Panc1 (cell line): ENCODE measurements at regions not wholly inside any gene's neighbourhood (a gene's known extent, or its start where the extent isn't known, plus 50 kb on each side); places are given as distances from the start of the nearest gene placed in this dataset.
"Not testable (repeated sequence)": the region's sequence is repeated elsewhere in the genome, so short reads cannot be mapped to it uniquely, and the experiment has no call there.

Experiments used
- ATAC-seq: fragments of 200-7000 bp; cut with Tn5 transposase; 2 replicates; pipeline ENCODE4 v1.9.1; 2020; ENCODE audit warnings: mild to moderate bottlenecking, moderate library complexity
- BruUV-seq: library from RNA; stranded (reverse); fragments of 400-500 nt; replicated peaks from 2 replicates; lab custom pipeline; 2021; lab: Mats Ljungman, UMichigan
- CTCF ChIA-PET: fragments of 300-600 bp; sonication (Branson Sonifier 250); formaldehyde crosslinking; loops from one replicate; lab custom pipeline; 2022; ENCODE audit warnings: antibody characterized with exemption; lab: Charles Lee
- POLR2A ChIA-PET: fragments of 300-600 bp; sonication (Branson Sonifier 250); formaldehyde crosslinking; loops from one replicate; lab custom pipeline; 2022; ENCODE audit warnings: antibody characterized with exemption; lab: Charles Lee
- DNase-seq: peaks from one replicate; pipeline ENCODE4 v3.0.0-alpha.2; 2010; ENCODE audit warnings: low read depth, low spot score
- H3K27ac ChIP-seq: 2 replicates; pipeline ENCODE4 v1.5.1; 2011; ENCODE audit warnings: mild to moderate bottlenecking, low read length, inconsistent platforms
- H3K27me3 ChIP-seq: fragments of 200-500 bp; sonication (Bioruptor generic); 2 replicates; pipeline ENCODE4 v1.6.0; 2014; ENCODE audit warnings: low read length, inconsistent platforms; ENCODE audit not compliant: control insufficient read depth, insufficient read depth
- H3K36me3 ChIP-seq: fragments of 200-500 bp; sonication (Bioruptor generic); 2 replicates; pipeline ENCODE4 v1.5.1; 2014; ENCODE audit warnings: inconsistent platforms, mild to moderate bottlenecking, low read length, moderate library complexity; ENCODE audit not compliant: control insufficient read depth, insufficient read depth
- H3K4me1 ChIP-seq: 2 replicates; pipeline ENCODE4 v1.5.1; 2011; ENCODE audit warnings: inconsistent platforms, mild to moderate bottlenecking, low read length, moderate library complexity; ENCODE audit not compliant: control insufficient read depth, insufficient read depth
- H3K4me3 ChIP-seq, 2 experiments: 2 replicates each; pipeline ENCODE4 v1.5.1; 2011 to 2012; ENCODE audit warnings: low read depth in 2 of 2, low read length in 2 of 2, mild to moderate bottlenecking in 2 of 2, inconsistent platforms in 1 of 2, moderate library complexity in 1 of 2
- H3K9me3 ChIP-seq: fragments of 200-500 bp; sonication (Bioruptor generic); 2 replicates; pipeline ENCODE4 v1.5.1; 2014; ENCODE audit warnings: low read depth, mild to moderate bottlenecking, inconsistent platforms, low read length, moderate library complexity; ENCODE audit not compliant: control insufficient read depth, insufficient read depth
- CTCF ChIP-seq: fragments of 450-650 bp; IDR thresholded peaks from 2 replicates; pipeline ENCODE4 v1.5.1; 2017; ENCODE audit warnings: mild to moderate bottlenecking
- POLR2AphosphoS5 ChIP-seq: IDR thresholded peaks from 2 replicates; pipeline ENCODE4 v1.6.1; 2012; ENCODE audit warnings: mild to moderate bottlenecking, low read depth, low read length, moderate library complexity
- REST ChIP-seq, 2 experiments: IDR thresholded peaks; 2 replicates each; pipeline ENCODE4 v1.6.1; 2011 to 2012; ENCODE audit warnings: low read depth in 2 of 2, control low read depth in 1 of 2, low read length in 1 of 2, mild to moderate bottlenecking in 1 of 2, moderate library complexity in 1 of 2; ENCODE audit not compliant: insufficient read depth in 1 of 2
- SIN3A ChIP-seq: IDR thresholded peaks from 2 replicates; pipeline ENCODE4 v1.6.1; 2012; ENCODE audit warnings: low read depth, mild to moderate bottlenecking, low read length, moderate library complexity, borderline replicate concordance; ENCODE audit not compliant: insufficient read depth
- TCF7L2 ChIP-seq: IDR thresholded peaks from 2 replicates; pipeline ENCODE4 v1.6.1; 2011; ENCODE audit warnings: mild to moderate bottlenecking, low read depth, low read length, inconsistent platforms
- in situ Hi-C: cut with HindIII; loops from 2 replicates; pipeline ENCODE4 v1.10.0; 2016; ENCODE audit warnings: low sequenced_read_pairs, low pct_unique_long_range_greater_than_20kb
- intact Hi-C: fragments of 100-400 bp; cut with micrococcal nuclease; formaldehyde crosslinking; loops from one replicate; pipeline ENCODE4 v1.10.0; 2022; ENCODE audit not compliant: unreplicated experiment

DNA sequence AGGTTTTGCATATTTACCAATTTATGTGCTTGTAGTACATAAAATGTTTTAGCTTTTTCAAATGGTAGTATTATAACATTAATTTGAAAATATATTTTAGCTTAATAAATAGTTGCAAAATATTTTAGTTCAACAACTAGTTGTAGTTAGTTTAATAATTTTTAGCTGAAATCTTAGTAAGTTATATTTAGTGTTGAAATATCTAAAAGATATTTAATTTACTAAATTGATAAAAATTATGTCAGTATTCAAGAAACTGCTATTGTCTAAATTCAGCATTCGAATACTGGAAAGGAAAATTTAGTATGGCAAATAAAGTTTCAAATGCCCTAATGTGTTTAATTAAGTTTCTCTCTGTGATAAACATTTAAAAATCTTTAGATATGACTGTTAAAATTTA is 754.5 kb upstream of the MIR17HG start:
- Histone ChIP-seq H3K4me3 (no peak overlapping the region), H3K27me3 (no peaks in the 10 kb centered on the region), H3K4me1 (no peaks in the 10 kb centered on the region), H3K27ac (no peak overlapping the region), H3K9me3 (no peaks in the 10 kb centered on the region), H3K36me3 (no peaks in the 10 kb centered on the region)
- POLR2A ChIA-PET: interaction anchor here (0.7 kb wide), 1 partner anchor 484 kb away, joined by 3 read pairs; no protein-coding TSS in a partner anchor
- CTCF ChIA-PET: no interaction called here
- intact Hi-C loops: no loop called here
- ATAC-seq: no peak
- no peak for DNase-seq
- in situ Hi-C loops: no loop called here
- TF ChIP-seq REST (IDR thresholded peaks at IDR 0.05; ENCODE audit: insufficient read depth in 1 of 2, low read depth in 2 of 2, low read length in 1 of 2): no peak
- no TSS peak for BruUV-seq

DNA sequence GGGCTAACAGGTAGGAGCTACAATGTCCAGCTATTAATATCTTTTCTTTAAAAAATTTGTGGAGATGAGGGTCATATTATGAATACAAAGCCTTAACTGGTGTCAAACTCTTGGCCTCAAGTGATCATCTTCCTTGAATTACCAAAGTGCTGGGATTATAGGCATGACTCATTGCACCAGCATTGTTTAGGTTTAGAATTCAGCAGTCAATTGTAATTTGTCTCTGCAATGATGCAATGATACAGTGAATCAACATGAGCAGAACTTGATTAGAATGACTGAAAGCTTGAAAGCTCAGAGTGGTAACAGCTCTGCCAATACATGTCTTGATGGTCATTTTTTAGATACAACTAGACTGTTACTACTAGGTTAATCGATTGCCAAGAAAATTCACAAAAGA is 752.8 kb upstream of the MIR17HG start:
- Histone ChIP-seq H3K9me3 (no peaks in the 10 kb centered on the region), H3K4me3 (no peak overlapping the region), H3K4me1 (no peaks in the 10 kb centered on the region), H3K36me3 (no peaks in the 10 kb centered on the region), H3K27me3 (no peaks in the 10 kb centered on the region), H3K27ac (no peak overlapping the region; the same call in 1 of the 2 replicates)
- no peak for ATAC-seq
- in situ Hi-C loops: no loop called here
- intact Hi-C loops: no loop called here
- POLR2A ChIA-PET: no interaction called here
- no peak for TF ChIP-seq SIN3A
- CTCF ChIA-PET: no interaction called here
- DNase-seq: no peak
- BruUV-seq: no TSS peak

- intact Hi-C loops: no loop called here
- no peak overlapping the region for H3K4me3 ChIP-seq
- H3K27me3 ChIP-seq: no peaks in the 10 kb centered on the region
- no peak overlapping the region for H3K27ac ChIP-seq
- H3K4me1 ChIP-seq: no peaks in the 10 kb centered on the region
- no peaks in the 10 kb centered on the region for H3K36me3 ChIP-seq
- H3K9me3 ChIP-seq: no peaks in the 10 kb centered on the region
- ATAC-seq: no peak
- BruUV-seq: no TSS peak
- in situ Hi-C loops: no loop called here
- POLR2A ChIA-PET: interaction anchor here (0.6 kb wide), 1 partner anchor 53 kb away, joined by 3 read pairs; no protein-coding TSS in a partner anchor
- DNase-seq: no peak
- TF ChIP-seq CTCF (no peak), TCF7L2 (no peak), POLR2AphosphoS5 (no peak), REST (IDR thresholded peaks at IDR 0.05; ENCODE audit: insufficient read depth in 1 of 2, low read depth in 2 of 2, low read length in 1 of 2) (no peak), SIN3A (no peak)
- CTCF ChIA-PET: no interaction called here
These were observed 741.8 kb upstream of the MIR17HG start for GRCh38 chr13:90605664-90606063.

- H3K4me3 ChIP-seq, DNase-seq, H3K27ac ChIP-seq, in situ Hi-C loops, BruUV-seq, intact Hi-C loops, CTCF ChIA-PET, H3K27me3 ChIP-seq, H3K36me3 ChIP-seq, H3K4me1 ChIP-seq, POLR2A ChIA-PET, H3K9me3 ChIP-seq, ATAC-seq: not testable (repeated sequence)
These were observed 740.6 kb upstream of the MIR17HG start for GRCh38 chr13:90606921-90607320.
